Stimulated activated CD8-positive, alpha-beta memory T cell treated with anti-CD3 and anti-CD28 coated beads, Interleukin-4, amount 100 ng/mL, for 4 hours (primary cell): ENCODE measurements at regions not wholly inside any gene's neighbourhood (a gene's known extent, or its start where the extent isn't known, plus 50 kb on each side); places are given as distances from the start of the nearest gene placed in this dataset.

Experiments
- DNase-seq, 2 donors: peaks; one replicate each; pipeline ENCODE4 v3.0.0-alpha.2; 2020; ENCODE audit warnings: low read depth in 2 of 2, low spot score in 1 of 2

DNA sequence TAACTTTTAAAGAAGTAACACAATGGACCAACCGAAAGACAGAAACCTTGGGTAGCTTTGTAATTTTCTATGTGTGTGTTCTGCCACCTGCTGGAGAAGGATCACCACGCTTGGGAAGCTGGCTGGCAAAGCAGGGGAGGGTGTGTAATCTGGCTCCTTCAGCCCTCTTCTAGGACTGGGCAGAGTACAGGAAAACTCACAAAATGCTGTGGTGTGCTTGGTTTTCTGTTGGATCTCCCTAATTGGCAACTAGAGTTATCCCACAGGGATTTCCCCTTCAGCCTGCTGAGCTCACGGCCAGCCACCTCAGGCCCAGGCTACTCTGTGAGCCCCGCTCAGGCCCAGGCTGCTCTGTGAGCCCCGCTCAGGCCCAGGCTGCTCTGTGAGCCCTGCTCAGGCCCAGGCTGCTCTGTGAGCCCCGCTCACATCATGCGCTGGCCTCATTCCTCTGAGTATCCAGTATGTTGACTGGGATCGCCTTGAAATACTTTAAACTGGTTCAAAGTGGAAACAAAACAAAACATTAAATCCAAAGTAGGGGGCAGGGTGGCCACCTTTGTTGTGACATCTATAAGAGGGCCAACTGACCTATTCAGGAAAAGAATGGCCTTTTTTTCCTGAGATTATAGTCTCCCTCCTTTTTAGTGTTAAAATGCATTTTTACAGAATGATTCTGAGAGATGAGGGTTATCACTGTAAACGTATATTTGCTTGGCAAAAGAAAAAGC, 52.0 kb upstream of the RNU6-8 start:
- DNase-seq = peak in 1 of 2 donors; percentile 16

DNA sequence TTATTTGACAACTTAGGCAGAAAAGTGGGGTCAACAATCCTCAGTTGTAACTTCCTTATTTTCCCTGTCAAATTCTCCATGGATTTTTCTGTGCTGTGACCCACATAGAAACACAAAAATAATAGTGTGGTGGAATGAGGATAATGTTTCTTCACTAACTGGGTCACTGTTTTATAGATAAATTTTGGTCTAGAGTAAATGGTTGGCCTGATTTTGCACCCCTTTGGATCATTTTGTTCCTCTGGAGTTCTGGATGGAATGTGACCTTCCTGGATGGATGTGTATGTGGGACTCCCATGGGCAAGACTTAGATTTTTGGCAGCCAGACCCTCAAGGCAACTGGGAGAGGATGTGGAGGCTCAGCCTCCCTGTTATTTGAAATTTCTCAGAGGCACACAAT, 52.7 kb upstream of the RNU6-8 start:
- DNase-seq = no peak

DNA sequence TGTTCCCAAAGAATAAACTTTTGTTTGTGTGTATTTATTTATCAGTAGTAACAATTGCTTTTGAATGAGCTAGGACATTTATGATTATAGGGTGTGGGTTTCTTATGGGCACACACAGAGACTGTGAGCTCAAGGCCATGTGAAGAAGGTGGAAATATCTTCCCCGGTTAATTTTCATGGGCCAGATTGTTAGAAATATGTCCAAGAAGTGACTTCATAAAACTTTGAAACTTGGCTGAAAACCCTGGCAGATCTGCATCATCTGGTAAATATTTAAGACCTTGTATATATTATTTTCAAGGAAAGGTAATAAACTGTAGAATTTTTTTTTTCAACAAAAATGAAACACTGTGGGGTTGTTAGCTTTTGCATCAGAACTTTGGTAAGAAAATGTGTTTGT, 53.5 kb upstream of the RNU6-8 start:
- DNase-seq = no peak

DNA sequence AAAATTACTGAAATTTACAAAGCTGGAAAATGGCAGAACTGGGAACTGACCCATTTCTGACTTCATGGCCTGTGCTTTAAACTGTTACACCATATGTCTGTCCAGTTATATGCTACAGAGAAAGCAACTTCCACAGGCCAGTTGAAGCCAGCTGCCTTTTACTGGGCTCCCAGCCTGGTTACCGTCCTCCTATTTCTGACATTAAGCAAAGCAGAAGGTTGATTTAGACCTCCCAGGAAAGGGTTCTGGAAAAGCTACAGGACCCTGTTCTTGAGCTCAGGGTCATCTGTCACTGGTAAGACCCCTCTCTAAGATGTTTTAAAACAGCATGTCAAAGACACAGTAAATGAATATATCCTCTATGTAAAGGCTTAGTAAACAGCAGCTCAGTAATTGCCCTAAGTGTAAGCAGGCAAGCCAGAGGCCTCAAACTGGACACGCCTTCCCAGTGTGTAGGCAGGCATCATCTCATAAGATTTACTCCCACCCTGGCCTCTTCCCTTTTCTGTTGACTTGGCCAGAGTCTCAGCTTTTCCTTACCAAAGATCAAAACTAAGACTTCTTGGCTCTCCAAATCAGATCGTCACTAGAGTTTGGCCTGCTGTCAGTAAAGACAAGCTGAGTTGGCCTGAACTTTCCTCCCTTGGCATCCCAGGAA, 55.4 kb upstream of the RNU6-8 start:
- DNase-seq = no peak

GRCh38 chr14:32259368-32260013, 56.4 kb upstream of the RNU6-8 start:
- no peak for DNase-seq

- DNase-seq = no peak
Measured at GRCh38 chr14:32263939-32264567, 61.0 kb upstream of the RNU6-8 start.

DNA sequence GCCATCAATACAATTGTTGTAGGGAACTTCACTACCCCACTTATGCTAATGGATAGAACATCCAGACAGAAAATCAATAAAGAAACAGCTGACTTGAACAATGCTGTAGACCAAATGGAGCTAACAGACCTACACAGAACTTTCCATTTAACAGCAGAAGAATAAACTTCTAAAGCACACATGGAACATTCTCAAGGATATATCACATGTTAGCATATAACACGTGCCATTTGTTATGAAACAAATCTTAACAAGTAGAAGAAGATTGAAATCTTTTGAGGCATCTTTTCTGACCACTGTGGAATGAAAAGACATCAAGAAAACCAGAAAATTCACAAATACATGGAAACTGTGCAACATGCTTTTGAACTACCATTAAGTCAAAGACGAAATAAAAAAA, 62.5 kb upstream of the RNU6-8 start:
- no peak for DNase-seq

DNA sequence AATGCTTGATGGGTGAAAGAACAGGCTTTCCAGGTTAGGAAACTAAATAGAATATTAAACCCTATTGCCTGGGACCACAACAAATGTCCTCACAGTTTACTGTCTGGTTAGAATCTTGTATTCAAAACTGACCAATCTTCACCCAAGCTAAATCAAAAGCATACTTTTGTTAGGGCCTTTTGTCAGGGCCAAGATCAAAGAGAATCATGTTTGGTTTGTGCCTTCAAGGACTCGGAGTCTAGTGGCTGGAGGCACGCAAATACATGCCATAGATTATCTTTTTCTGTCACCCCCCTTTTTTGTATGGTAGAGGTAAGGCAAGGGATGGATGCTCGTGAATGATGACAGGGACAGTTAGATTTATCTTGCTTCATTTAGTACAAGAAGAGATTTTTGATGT, 51.1 kb upstream of the AKAP6 start:
- no peak for DNase-seq
